ENCODE measurements at regions not wholly inside any gene's neighbourhood (a gene's known extent, or its start where the extent isn't known, plus 50 kb on each side); places are given as distances from the start of the nearest gene placed in this dataset.

- no peak overlapping the region for H2BK5ac ChIP-seq (ENCODE audit: low read length)
- no peak overlapping the region for H3K4ac ChIP-seq (ENCODE audit: low read length)
- DNase-seq (ENCODE audit: low spot score) = no peak
- no peak overlapping the region for H3K27ac ChIP-seq (replicated peaks; ENCODE audit: low read length)
- no peak overlapping the region for H3K18ac ChIP-seq (ENCODE audit: low read length)
- H3K14ac ChIP-seq (ENCODE audit: low read length) = no peak overlapping the region
- no peak overlapping the region for H4K91ac ChIP-seq (ENCODE audit: low read depth, low read length, poor library complexity)
- no peaks in the 10 kb centered on the region for H3K79me1 ChIP-seq (ENCODE audit: low read depth, low read length)
- H3K9ac ChIP-seq (ENCODE audit: low read depth, low read length, poor library complexity) = no peak overlapping the region
- H4K8ac ChIP-seq (ENCODE audit: low read depth, low read length) = no peak overlapping the region
- no peaks in the 10 kb centered on the region for H3K36me3 ChIP-seq (replicated peaks in 1 of 2; ENCODE audit: control insufficient read depth in 2 of 2, insufficient read depth in 2 of 2, low read length in 2 of 2)
- WGBS, 2 donors (ENCODE audit: extremely low coverage in 2 of 2, insufficient read length in 2 of 2, insufficient replicate concordance in 1 of 2) = no CpG with 5 or more reads among the region's 4 CpGs
- H2BK15ac ChIP-seq (ENCODE audit: low read length) = no peak overlapping the region
- H3K4me1 ChIP-seq (ENCODE audit: control insufficient read depth in 2 of 2, insufficient read depth in 1 of 2, low read depth in 1 of 2, low read length in 2 of 2) = no peaks in the 10 kb centered on the region
- no peak overlapping the region for H3K4me3 ChIP-seq (ENCODE audit: low read length in 2 of 2)
- no peak overlapping the region for H2BK12ac ChIP-seq (ENCODE audit: low read length)
- no peak overlapping the region for H2AFZ ChIP-seq (ENCODE audit: low read length)
- no peaks in the 10 kb centered on the region for H3K9me3 ChIP-seq (replicated peaks in 1 of 2; ENCODE audit: control insufficient read depth in 2 of 2, insufficient read depth in 1 of 2, low read depth in 1 of 2, low read length in 2 of 2)
- no peaks in the 10 kb centered on the region for H3K27me3 ChIP-seq (ENCODE audit: control insufficient read depth in 3 of 3, insufficient read depth in 3 of 3, low read depth in 1 of 3, low read length in 3 of 3)
- H2BK120ac ChIP-seq (ENCODE audit: low read depth, low read length) = no peak overlapping the region
- H3K4me2 ChIP-seq (ENCODE audit: insufficient read depth, low read length, poor library complexity, severe bottlenecking) = no peak overlapping the region
- no peak overlapping the region for H3K23ac ChIP-seq (ENCODE audit: low read depth, low read length, poor library complexity)
- no peak overlapping the region for H2AK5ac ChIP-seq (ENCODE audit: low read depth, low read length)
These were observed 137.8 kb upstream of the SOX5 start for GRCh38 chr12:24087294-24087693.

- Histone ChIP-seq H3K23ac (ENCODE audit: low read depth, low read length, poor library complexity) (no peak overlapping the region), H3K18ac (ENCODE audit: low read length) (no peak overlapping the region)
- no CpG with 5 or more reads among the region's 2 CpGs for WGBS, 2 donors (ENCODE audit: extremely low coverage in 2 of 2, insufficient read length in 2 of 2, insufficient replicate concordance in 1 of 2)
These were observed 135.3 kb upstream of the SOX5 start for GRCh38 chr12:24084800-24085199.

GRCh38 chr12:24083838-24084237 is 134.4 kb upstream of the SOX5 start:
- Histone ChIP-seq H4K91ac (ENCODE audit: low read depth, low read length, poor library complexity) (no peak overlapping the region), H2BK15ac (ENCODE audit: low read length) (no peak overlapping the region), H3K23ac (ENCODE audit: low read depth, low read length, poor library complexity) (no peak overlapping the region), H3K18ac (ENCODE audit: low read length) (no peak overlapping the region), H3K4me3 (ENCODE audit: low read length in 2 of 2) (no peak overlapping the region), H2AK5ac (ENCODE audit: low read depth, low read length) (no peak overlapping the region), H2BK120ac (ENCODE audit: low read depth, low read length) (no peak overlapping the region), H3K9me3 (replicated peaks in 1 of 2; ENCODE audit: control insufficient read depth in 2 of 2, insufficient read depth in 1 of 2, low read depth in 1 of 2, low read length in 2 of 2) (no peaks in the 10 kb centered on the region), H2AFZ (ENCODE audit: low read length) (no peak overlapping the region), H2BK5ac (ENCODE audit: low read length) (no peak overlapping the region), H3K4me1 (ENCODE audit: control insufficient read depth in 2 of 2, insufficient read depth in 1 of 2, low read depth in 1 of 2, low read length in 2 of 2) (peaks cover 9% of the 10 kb centered on the region in 2 donors), H3K79me1 (ENCODE audit: low read depth, low read length) (no peaks in the 10 kb centered on the region), H3K36me3 (replicated peaks in 1 of 2; ENCODE audit: control insufficient read depth in 2 of 2, insufficient read depth in 2 of 2, low read length in 2 of 2) (no peaks in the 10 kb centered on the region), H3K27me3 (ENCODE audit: control insufficient read depth in 3 of 3, insufficient read depth in 3 of 3, low read depth in 1 of 3, low read length in 3 of 3) (no peaks in the 10 kb centered on the region), H4K8ac (ENCODE audit: low read depth, low read length) (no peak overlapping the region), H3K9ac (ENCODE audit: low read depth, low read length, poor library complexity) (no peak overlapping the region), H3K27ac (replicated peaks; ENCODE audit: low read length) (no peak overlapping the region), H3K4me2 (ENCODE audit: insufficient read depth, low read length, poor library complexity, severe bottlenecking) (no peak overlapping the region), H3K4ac (ENCODE audit: low read length) (no peak overlapping the region), H2BK12ac (ENCODE audit: low read length) (no peak overlapping the region), H3K14ac (ENCODE audit: low read length) (no peak overlapping the region)
- DNase-seq (ENCODE audit: low spot score) = no peak
- WGBS, 2 donors (ENCODE audit: extremely low coverage in 2 of 2, insufficient read length in 2 of 2, insufficient replicate concordance in 1 of 2) = no CpG with 5 or more reads among the region's 3 CpGs

More at GRCh38 chr12:24084800-24085199, 135.3 kb upstream of the SOX5 start:
- Histone ChIP-seq H2AK5ac (ENCODE audit: low read depth, low read length) (no peak overlapping the region), H2BK5ac (ENCODE audit: low read length) (no peak overlapping the region), H3K27ac (replicated peaks; ENCODE audit: low read length) (no peak overlapping the region), H3K4me1 (ENCODE audit: control insufficient read depth in 2 of 2, insufficient read depth in 1 of 2, low read depth in 1 of 2, low read length in 2 of 2) (peaks cover 9% of the 10 kb centered on the region in 2 donors), H3K27me3 (ENCODE audit: control insufficient read depth in 3 of 3, insufficient read depth in 3 of 3, low read depth in 1 of 3, low read length in 3 of 3) (no peaks in the 10 kb centered on the region), H3K9me3 (replicated peaks in 1 of 2; ENCODE audit: control insufficient read depth in 2 of 2, insufficient read depth in 1 of 2, low read depth in 1 of 2, low read length in 2 of 2) (no peaks in the 10 kb centered on the region), H2BK120ac (ENCODE audit: low read depth, low read length) (no peak overlapping the region), H2BK12ac (ENCODE audit: low read length) (no peak overlapping the region), H2BK15ac (ENCODE audit: low read length) (no peak overlapping the region), H3K14ac (ENCODE audit: low read length) (no peak overlapping the region), H4K8ac (ENCODE audit: low read depth, low read length) (no peak overlapping the region), H3K4me2 (ENCODE audit: insufficient read depth, low read length, poor library complexity, severe bottlenecking) (no peak overlapping the region), H3K79me1 (ENCODE audit: low read depth, low read length) (no peaks in the 10 kb centered on the region), H3K36me3 (replicated peaks in 1 of 2; ENCODE audit: control insufficient read depth in 2 of 2, insufficient read depth in 2 of 2, low read length in 2 of 2) (no peaks in the 10 kb centered on the region), H3K4ac (ENCODE audit: low read length) (no peak overlapping the region), H2AFZ (ENCODE audit: low read length) (no peak overlapping the region), H4K91ac (ENCODE audit: low read depth, low read length, poor library complexity) (no peak overlapping the region), H3K9ac (ENCODE audit: low read depth, low read length, poor library complexity) (no peak overlapping the region), H3K4me3 (ENCODE audit: low read length in 2 of 2) (no peak overlapping the region)
- no peak for DNase-seq (ENCODE audit: low spot score)

GRCh38 chr12:24081606-24082005 is 132.1 kb upstream of the SOX5 start:
- H3K4me3 ChIP-seq (ENCODE audit: low read length in 2 of 2) = no peak overlapping the region
- no peak overlapping the region for H3K14ac ChIP-seq (ENCODE audit: low read length)
- no peaks in the 10 kb centered on the region for H3K79me1 ChIP-seq (ENCODE audit: low read depth, low read length)
- H3K18ac ChIP-seq (ENCODE audit: low read length) = no peak overlapping the region
- no CpG with 5 or more reads among the region's 7 CpGs for WGBS, 2 donors (ENCODE audit: extremely low coverage in 2 of 2, insufficient read length in 2 of 2, insufficient replicate concordance in 1 of 2)
- H3K4me1 ChIP-seq (ENCODE audit: control insufficient read depth in 2 of 2, insufficient read depth in 1 of 2, low read depth in 1 of 2, low read length in 2 of 2) = peaks cover 9% of the 10 kb centered on the region in 2 donors
- no peak overlapping the region for H3K4ac ChIP-seq (ENCODE audit: low read length)
- no peak overlapping the region for H4K8ac ChIP-seq (ENCODE audit: low read depth, low read length)
- DNase-seq (ENCODE audit: low spot score) = no peak
- no peak overlapping the region for H3K9ac ChIP-seq (ENCODE audit: low read depth, low read length, poor library complexity)
- H2BK15ac ChIP-seq (ENCODE audit: low read length) = no peak overlapping the region
- H3K23ac ChIP-seq (ENCODE audit: low read depth, low read length, poor library complexity) = no peak overlapping the region
- H2BK5ac ChIP-seq (ENCODE audit: low read length) = no peak overlapping the region
- no peaks in the 10 kb centered on the region for H3K9me3 ChIP-seq (replicated peaks in 1 of 2; ENCODE audit: control insufficient read depth in 2 of 2, insufficient read depth in 1 of 2, low read depth in 1 of 2, low read length in 2 of 2)
- H2AK5ac ChIP-seq (ENCODE audit: low read depth, low read length) = no peak overlapping the region
- no peak overlapping the region for H2BK12ac ChIP-seq (ENCODE audit: low read length)
- H4K91ac ChIP-seq (ENCODE audit: low read depth, low read length, poor library complexity) = no peak overlapping the region
- no peak overlapping the region for H2AFZ ChIP-seq (ENCODE audit: low read length)
- peak overlapping the region; percentile 39 for H3K27ac ChIP-seq (replicated peaks; ENCODE audit: low read length)
- no peak overlapping the region for H2BK120ac ChIP-seq (ENCODE audit: low read depth, low read length)
- no peak overlapping the region for H3K4me2 ChIP-seq (ENCODE audit: insufficient read depth, low read length, poor library complexity, severe bottlenecking)
- no peaks in the 10 kb centered on the region for H3K27me3 ChIP-seq (ENCODE audit: control insufficient read depth in 3 of 3, insufficient read depth in 3 of 3, low read depth in 1 of 3, low read length in 3 of 3)
- no peaks in the 10 kb centered on the region for H3K36me3 ChIP-seq (replicated peaks in 1 of 2; ENCODE audit: control insufficient read depth in 2 of 2, insufficient read depth in 2 of 2, low read length in 2 of 2)
